Left ventricle myocardium inferior (tissue), 1 donor: ENCODE measurements at regions not wholly inside any gene's neighbourhood (a gene's known extent, or its start where the extent isn't known, plus 50 kb on each side); places are given as distances from the start of the nearest gene placed in this dataset.

Source experiments
- DNase-seq: peaks from one replicate; pipeline ENCODE4 v3.0.0-alpha.2; 2020
- H3K27ac ChIP-seq: fragments of 200-600 bp; replicated peaks from 2 replicates; pipeline ENCODE4 v1.8.0; 2021
- H3K27me3 ChIP-seq: fragments of 200-600 bp; 2 replicates; pipeline ENCODE4 v1.8.0; 2021; ENCODE audit warnings: low read depth
- H3K36me3 ChIP-seq: fragments of 200-600 bp; 2 replicates; pipeline ENCODE4 v1.8.0; 2021
- H3K4me1 ChIP-seq: fragments of 200-600 bp; 2 replicates; pipeline ENCODE4 v1.8.0; 2021
- H3K4me3 ChIP-seq: fragments of 200-600 bp; 2 replicates; pipeline ENCODE4 v1.8.0; 2021; ENCODE audit warnings: mild to moderate bottlenecking, moderate library complexity
- H3K9me3 ChIP-seq: fragments of 200-600 bp; replicated peaks from 2 replicates; pipeline ENCODE4 v1.8.0; 2021
- CTCF ChIP-seq: fragments of 200-600 bp; IDR thresholded peaks from 2 replicates; pipeline ENCODE4 v1.8.0; 2021; ENCODE audit warnings: antibody characterized with exemption, mild to moderate bottlenecking, borderline replicate concordance
- intact Hi-C: fragments of 100-400 bp; cut with micrococcal nuclease; formaldehyde crosslinking; loops from one replicate; pipeline ENCODE4 v1.11.0; 2022
- donor health status: DM: no; HTN: yes; CAD: no; lungs with severe emphysema.

GRCh38 chr16:80404847-80405246 is 135.9 kb upstream of the DYNLRB2 start:
- TF ChIP-seq CTCF = no peak
- Histone ChIP-seq H3K9me3 (no peaks in the 10 kb centered on the region), H3K27ac (no peak overlapping the region), H3K27me3 (no peaks in the 10 kb centered on the region), H3K4me1 (no peaks in the 10 kb centered on the region), H3K4me3 (no peak overlapping the region), H3K36me3 (no peaks in the 10 kb centered on the region)
- intact Hi-C loops = no loop called here
- DNase-seq = no peak

GRCh38 chr16:80403894-80404293 is 136.9 kb upstream of the DYNLRB2 start:
- no peak for TF ChIP-seq CTCF
- DNase-seq = no peak
- Histone ChIP-seq H3K4me3 (no peak overlapping the region), H3K27ac (no peak overlapping the region), H3K27me3 (no peaks in the 10 kb centered on the region), H3K36me3 (no peaks in the 10 kb centered on the region), H3K9me3 (no peaks in the 10 kb centered on the region), H3K4me1 (no peaks in the 10 kb centered on the region)
- intact Hi-C loops = no loop called here

GRCh38 chr16:80390871-80391489 is 149.8 kb upstream of the DYNLRB2 start:
- Histone ChIP-seq H3K4me1 (peaks cover 5% of the 10 kb centered on the region), H3K27me3 (peaks cover 31% of the 10 kb centered on the region), H3K27ac (no peak overlapping the region), H3K9me3 (peaks cover 26% of the 10 kb centered on the region), H3K4me3 (no peak overlapping the region), H3K36me3 (no peaks in the 10 kb centered on the region)
- no peak for DNase-seq
- intact Hi-C loops = no loop called here
- TF ChIP-seq CTCF = no peak

- no peak overlapping the region for H3K4me3 ChIP-seq
- DNase-seq = no peak
- peaks cover 17% of the 10 kb centered on the region for H3K9me3 ChIP-seq
- peaks cover 5% of the 10 kb centered on the region for H3K4me1 ChIP-seq
- H3K27me3 ChIP-seq = peaks cover 38% of the 10 kb centered on the region
- no peak for TF ChIP-seq CTCF
- no peaks in the 10 kb centered on the region for H3K36me3 ChIP-seq
- intact Hi-C loops = no loop called here
- no peak overlapping the region for H3K27ac ChIP-seq
These were observed 150.7 kb upstream of the DYNLRB2 start for GRCh38 chr16:80390046-80390445.

GRCh38 chr16:80389338-80389737 is 151.5 kb upstream of the DYNLRB2 start:
- Histone ChIP-seq H3K9me3 (peaks cover 10% of the 10 kb centered on the region), H3K4me3 (no peak overlapping the region), H3K4me1 (peaks cover 5% of the 10 kb centered on the region), H3K27me3 (peaks cover 38% of the 10 kb centered on the region), H3K27ac (no peak overlapping the region), H3K36me3 (no peaks in the 10 kb centered on the region)
- no peak for DNase-seq
- intact Hi-C loops = no loop called here
- no peak for TF ChIP-seq CTCF
